MG63 (cell line): ENCODE measurements at regions not wholly inside any gene's neighbourhood (a gene's known extent, or its start where the extent isn't known, plus 50 kb on each side); places are given as distances from the start of the nearest gene placed in this dataset.

Source experiments
- DNase-seq: peaks from one replicate; pipeline ENCODE4 v3.0.0-alpha.2; 2020
- H3K27me3 ChIP-seq: fragments of 250-450 bp; sonication (Bioruptor Pico); 2 replicates; pipeline ENCODE4 v1.5.1; 2020; ENCODE audit warnings: mild to moderate bottlenecking, moderate library complexity
- H3K36me3 ChIP-seq: fragments of 250-450 bp; sonication (Bioruptor Pico); 2 replicates; pipeline ENCODE4 v1.5.1; 2020; ENCODE audit warnings: mild to moderate bottlenecking, moderate library complexity
- H3K4me3 ChIP-seq: fragments of 250-450 bp; sonication (Bioruptor Pico); 2 replicates; pipeline ENCODE4 v1.5.1; 2020; ENCODE audit warnings: mild to moderate bottlenecking, moderate library complexity
- H3K9me3 ChIP-seq: fragments of 250-450 bp; sonication (Bioruptor Pico); 2 replicates; pipeline ENCODE4 v1.5.1; 2020; ENCODE audit warnings: mild to moderate bottlenecking, moderate library complexity

DNA sequence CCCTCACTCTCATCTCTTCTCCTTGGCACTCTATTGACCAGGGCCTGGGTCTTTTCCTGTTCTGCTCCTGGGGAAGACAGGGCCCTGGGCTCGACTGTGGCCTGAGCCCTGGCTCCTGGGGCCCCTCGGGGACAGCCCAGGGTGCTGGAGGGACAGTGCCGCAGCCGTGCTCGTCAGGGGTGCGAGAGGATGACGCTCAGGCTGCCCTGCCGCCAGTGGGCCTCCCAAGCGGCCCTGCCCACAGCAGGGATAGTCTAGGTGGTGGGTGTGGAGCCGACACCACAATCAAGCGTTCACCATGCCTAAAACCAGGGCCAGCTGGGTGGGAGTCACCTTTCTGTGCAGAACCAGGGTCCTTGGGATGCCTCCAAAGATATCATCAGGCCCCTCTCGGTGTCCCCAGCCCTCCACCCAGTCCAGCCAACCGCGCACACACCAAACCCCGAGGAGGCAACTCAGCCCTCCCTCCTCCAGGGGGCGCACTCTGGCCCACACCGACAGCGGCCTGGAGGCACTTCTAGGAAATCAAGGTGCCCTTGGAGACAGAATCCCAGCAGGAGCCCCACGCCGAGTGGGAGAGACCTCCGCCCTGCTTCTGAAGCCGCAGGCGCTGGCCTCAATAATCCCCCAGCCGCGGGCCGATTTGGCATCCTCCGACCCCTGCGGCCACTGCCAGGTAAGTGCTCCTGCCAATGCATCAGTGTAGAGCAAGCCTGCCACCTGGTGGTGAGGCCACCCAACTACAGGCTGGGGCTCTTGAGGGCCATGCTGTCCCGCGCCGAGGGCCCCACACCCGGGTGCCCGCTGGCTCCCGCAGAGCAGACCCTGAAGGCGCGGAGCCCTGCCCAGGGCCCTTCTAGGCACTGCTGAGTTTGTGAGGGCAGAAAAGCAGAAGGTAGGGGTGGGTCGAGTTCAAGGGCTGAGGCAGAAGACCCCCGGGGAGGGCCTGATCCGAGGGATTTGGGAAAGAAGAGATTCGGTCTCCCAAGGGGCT lies 496.4 kb downstream of the BUD13 start:
- peak; percentile 64 for DNase-seq
- H3K36me3 ChIP-seq = no peaks in the 10 kb centered on the region

DNA sequence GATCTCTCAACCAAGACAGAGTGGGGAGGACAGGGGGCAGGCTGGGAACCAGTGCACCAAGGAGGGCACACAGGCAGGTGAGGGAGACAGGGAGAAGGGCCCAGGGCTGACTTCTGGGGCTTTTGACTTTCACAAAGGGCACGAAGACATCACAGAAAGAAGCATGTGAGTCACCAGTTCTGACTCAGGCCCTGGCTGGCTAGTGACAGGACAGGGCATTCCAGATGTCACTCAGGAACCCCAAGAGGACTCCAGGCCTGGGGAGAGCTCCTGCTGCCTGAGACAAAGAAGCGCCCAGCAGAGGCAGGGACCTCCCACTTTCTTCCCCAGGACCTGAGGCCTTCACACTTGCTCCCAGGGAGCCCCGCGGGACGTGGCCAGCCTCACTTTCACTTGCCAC lies 497.2 kb downstream of the BUD13 start:
- Histone ChIP-seq H3K4me3 (no peak overlapping the region), H3K36me3 (no peaks in the 10 kb centered on the region), H3K27me3 (no peaks in the 10 kb centered on the region), H3K9me3 (no peaks in the 10 kb centered on the region)
- DNase-seq = peak; percentile 46

More for the DNA sequence above, 496.4 kb downstream of the BUD13 start:
- Histone ChIP-seq H3K4me3 (peak overlapping the region; percentile 32), H3K9me3 (no peaks in the 10 kb centered on the region), H3K27me3 (no peaks in the 10 kb centered on the region)

DNA sequence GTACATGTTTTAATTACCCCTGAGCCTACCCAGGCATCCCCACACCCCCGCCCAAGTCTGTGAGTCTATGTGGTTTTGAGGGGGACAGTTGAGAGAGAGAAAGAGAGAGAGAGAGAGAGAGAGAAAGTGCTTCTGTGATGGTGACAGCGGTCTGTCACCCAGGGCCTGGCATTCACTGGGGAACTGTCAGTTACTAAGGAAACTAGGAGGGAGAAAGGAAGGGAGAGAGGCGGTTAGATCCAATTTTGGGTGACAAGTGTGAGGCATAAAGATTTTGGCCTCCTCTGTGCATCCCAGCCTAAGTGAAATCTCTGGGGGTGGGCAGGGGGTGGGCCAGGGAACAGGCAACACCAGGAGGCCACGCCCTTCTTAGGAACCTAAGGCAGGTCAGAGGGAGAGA lies 498.3 kb downstream of the BUD13 start:
- Histone ChIP-seq H3K9me3 (no peaks in the 10 kb centered on the region), H3K27me3 (no peaks in the 10 kb centered on the region), H3K36me3 (no peaks in the 10 kb centered on the region), H3K4me3 (no peak overlapping the region)
- no peak for DNase-seq

DNA sequence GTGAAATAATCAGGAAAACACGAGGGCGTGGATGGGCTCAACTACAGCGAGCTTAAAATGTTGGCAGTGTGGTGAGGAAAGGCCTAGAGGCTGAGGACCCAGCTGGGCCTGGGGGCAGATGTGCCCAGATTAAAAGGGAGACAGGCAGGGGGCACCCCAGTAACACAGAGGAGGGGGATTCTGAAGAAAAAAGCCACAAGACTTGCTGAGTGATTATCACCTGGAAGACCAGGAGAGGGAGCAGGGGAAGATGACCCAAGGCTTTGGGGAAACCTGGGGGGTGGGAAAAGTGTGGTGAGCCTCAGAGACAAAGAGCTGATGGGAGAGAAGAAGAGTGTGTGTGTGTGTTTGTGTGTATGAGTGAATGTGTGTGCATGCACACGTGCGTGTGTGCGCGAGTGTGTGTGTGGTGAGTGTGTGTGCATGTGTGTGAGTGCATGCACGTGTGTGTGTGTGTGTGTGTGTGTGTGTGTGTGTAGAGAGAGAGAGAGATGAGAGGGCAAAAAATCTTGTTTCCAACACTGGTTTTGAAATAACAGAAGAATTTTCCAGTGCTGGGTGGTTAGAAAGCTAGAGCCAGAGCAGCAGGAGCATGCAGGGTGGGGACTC lies 500.5 kb downstream of the BUD13 start:
- Histone ChIP-seq H3K27me3 (no peaks in the 10 kb centered on the region), H3K4me3 (no peak overlapping the region), H3K9me3 (no peaks in the 10 kb centered on the region), H3K36me3 (no peaks in the 10 kb centered on the region)
- DNase-seq = no peak

DNA sequence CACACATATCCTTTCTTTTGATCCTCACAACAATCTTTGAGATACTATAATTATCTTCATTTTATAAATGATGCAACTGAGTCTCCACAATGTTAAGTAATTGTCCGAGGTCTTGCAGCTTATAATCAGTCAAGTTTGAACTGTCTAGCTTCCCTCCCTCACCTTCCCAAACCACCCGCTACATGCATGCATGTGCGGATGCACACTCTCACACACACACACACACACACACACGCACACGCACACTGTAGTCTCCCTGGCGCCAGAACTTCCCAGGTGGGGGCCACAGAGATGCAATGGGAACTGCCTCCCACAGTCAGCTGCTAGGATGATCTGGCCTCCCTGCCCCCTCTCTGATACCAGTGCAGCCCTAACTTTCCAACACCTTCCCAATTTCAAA lies 501.3 kb downstream of the BUD13 start:
- Histone ChIP-seq H3K9me3 (no peaks in the 10 kb centered on the region), H3K27me3 (no peaks in the 10 kb centered on the region), H3K4me3 (no peak overlapping the region), H3K36me3 (no peaks in the 10 kb centered on the region)
- no peak for DNase-seq

DNA sequence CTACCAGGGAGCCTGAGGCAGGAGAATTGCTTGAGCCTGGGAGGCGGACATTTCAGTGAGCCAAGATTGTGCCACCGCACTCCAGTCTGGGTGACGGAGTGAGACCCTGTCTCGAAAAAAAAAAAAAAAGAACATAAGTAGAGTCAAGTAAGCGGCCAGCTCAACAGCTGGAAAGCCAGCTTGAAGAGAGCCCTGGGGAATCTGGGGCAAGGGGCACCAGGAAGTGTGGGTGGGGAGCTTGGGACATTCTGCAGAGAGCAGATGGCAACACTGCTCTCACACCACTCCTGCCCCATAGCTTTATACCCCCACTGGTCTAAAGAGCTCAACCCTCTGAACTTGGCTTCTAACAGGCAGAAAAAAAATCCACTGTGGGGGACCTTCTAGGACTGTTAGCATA lies 505.6 kb downstream of the BUD13 start:
- DNase-seq = no peak
- Histone ChIP-seq H3K27me3 (no peaks in the 10 kb centered on the region), H3K36me3 (no peaks in the 10 kb centered on the region), H3K4me3 (no peak overlapping the region), H3K9me3 (no peaks in the 10 kb centered on the region)

DNA sequence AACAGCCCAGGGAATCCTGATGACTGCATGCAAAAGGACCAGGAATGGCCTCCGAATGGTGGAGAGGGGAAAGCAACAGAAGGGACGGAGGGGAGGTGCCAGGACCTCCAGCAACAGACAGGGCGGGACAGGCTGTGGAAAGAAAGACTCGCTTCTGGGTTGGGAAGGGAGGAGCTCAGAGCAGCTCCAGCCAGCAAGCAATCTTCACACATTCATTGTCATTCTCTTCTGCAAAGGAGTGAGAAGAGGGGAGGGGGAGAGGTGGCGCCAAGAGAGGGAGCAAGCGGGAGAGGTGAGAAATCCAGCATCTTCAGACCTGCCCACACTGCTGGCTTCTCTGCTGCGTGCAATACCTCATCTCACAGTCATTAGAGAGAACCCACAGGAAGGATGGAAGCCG lies 509.0 kb downstream of the BUD13 start:
- Histone ChIP-seq H3K36me3 (no peaks in the 10 kb centered on the region), H3K27me3 (no peaks in the 10 kb centered on the region), H3K9me3 (no peaks in the 10 kb centered on the region), H3K4me3 (no peak overlapping the region)
- no peak for DNase-seq

DNA sequence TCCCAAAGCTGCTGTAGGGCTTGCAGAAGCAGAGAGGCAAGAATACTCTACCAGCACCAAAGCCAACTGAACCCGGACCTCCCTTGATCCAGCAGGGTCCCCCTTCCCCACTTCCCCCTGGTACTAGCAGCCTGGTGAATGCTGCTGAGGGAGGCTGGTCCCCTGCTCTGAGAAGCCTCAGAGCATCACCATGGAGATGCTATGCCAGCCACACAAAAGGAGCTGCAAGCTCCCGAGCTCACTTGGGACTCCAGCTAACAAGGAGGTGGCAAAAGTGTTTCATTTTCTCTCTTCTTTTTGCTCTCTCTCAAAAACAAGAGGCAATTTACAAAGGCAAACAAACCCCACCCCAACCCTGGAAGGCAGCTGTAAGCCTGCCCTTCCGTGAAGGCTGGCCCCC lies 509.8 kb downstream of the BUD13 start:
- Histone ChIP-seq H3K36me3 (no peaks in the 10 kb centered on the region), H3K9me3 (no peaks in the 10 kb centered on the region), H3K4me3 (no peak overlapping the region), H3K27me3 (no peaks in the 10 kb centered on the region)
- no peak for DNase-seq

DNA sequence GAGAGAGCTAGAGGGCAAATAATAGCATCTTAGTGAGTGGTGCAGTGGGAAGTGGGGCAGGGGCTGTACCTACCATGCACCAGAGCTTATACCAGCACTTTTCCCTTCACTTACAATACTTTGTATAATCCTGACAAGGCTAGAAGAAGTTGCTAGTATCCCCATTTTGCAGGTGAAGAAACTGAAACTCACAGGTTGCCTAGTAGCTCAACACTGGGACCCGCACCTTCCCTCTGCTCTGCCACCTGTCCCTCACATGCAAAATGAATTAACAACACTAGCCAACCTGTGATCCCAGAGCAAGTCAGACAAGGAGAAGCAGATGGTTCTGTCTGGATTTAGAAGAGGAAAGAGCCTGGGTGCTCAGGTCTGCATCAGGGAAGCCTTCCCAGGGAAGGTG lies 510.4 kb downstream of the BUD13 start:
- Histone ChIP-seq H3K4me3 (no peak overlapping the region), H3K27me3 (no peaks in the 10 kb centered on the region), H3K9me3 (no peaks in the 10 kb centered on the region), H3K36me3 (no peaks in the 10 kb centered on the region)
- DNase-seq = no peak

DNA sequence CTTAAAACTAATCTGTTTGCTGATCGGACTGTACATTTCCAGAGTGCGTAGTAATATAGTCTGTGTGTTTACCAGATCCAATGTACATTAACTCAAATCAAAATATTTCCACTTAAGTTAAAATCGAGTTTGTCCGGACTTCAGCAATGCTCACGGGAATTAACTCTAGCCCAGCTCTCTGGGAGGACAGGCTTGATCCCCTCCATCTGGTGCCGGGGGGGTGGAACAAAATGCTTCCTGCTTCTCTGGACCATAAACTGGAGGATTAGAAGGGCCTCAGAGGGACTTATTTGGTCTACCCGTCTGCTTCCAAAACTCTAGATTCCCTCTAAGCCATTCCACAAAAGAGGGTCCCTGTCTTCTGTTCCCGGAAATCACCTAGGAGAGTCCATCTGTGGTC lies 511.2 kb downstream of the BUD13 start:
- Histone ChIP-seq H3K9me3 (no peaks in the 10 kb centered on the region), H3K27me3 (no peaks in the 10 kb centered on the region), H3K36me3 (no peaks in the 10 kb centered on the region), H3K4me3 (no peak overlapping the region)
- DNase-seq = no peak

DNA sequence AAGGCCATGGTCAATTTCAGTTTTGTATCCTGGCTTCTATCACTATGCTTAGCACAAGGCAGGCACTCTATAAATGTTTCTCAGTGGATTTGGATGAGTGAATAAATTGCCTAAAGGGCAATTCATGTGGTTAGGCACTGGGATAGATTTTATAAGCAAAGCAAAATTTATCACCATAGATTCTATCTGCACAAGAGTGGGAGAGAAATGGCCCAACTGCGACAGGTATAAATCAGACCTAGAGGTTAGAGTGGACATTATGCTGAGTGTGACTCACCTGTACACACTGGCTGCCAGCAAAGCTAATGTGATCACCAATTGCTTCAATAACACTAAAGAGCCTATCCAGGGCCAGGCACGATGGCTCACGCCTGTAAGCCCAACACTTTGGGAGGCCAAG lies 514.0 kb downstream of the BUD13 start:
- Histone ChIP-seq H3K27me3 (no peaks in the 10 kb centered on the region), H3K4me3 (no peak overlapping the region), H3K9me3 (no peaks in the 10 kb centered on the region), H3K36me3 (no peaks in the 10 kb centered on the region)
- DNase-seq = no peak

DNA sequence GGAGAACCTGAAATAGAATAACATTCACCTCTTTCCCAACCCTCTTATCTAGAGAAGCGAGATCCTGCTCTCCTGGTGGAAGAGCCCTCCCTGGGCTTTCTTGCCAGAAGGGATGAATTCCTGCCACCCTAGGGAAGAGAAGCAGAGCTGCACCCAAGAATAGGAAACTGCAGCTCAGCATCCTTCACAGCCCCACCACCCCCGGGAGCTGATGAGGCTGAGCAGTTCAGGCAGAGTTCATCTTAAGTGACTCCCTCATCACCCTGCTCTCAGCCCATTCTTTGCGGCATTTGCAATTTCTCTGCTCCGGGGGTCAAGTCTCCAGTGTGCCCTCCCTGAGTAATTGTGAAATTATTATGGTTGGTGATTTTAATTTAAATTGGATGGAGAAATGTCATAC lies 514.9 kb downstream of the BUD13 start:
- H3K36me3 ChIP-seq = no peaks in the 10 kb centered on the region
- no peak for DNase-seq
- H3K9me3 ChIP-seq = no peaks in the 10 kb centered on the region
- H3K27me3 ChIP-seq = no peaks in the 10 kb centered on the region
- no peak overlapping the region for H3K4me3 ChIP-seq

DNA sequence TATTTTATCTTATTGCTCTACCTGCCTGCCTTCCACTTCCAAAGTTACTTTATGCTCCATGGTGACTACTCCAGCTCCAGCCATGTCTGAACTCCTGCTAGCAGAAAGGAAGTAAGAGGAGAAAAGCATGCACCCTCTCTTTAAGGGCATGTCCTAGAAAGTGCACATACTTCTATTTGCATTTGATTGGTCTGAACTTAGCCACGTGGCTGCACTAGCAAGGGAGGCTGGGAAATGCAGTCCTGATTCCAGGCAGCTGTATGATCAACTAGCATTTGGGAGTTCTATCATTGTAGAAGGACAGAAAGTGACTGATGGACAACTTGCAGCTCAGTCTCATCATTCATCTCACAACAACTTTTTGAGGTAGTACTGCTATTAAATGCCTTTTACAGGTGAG lies 515.7 kb downstream of the BUD13 start:
- H3K9me3 ChIP-seq = no peaks in the 10 kb centered on the region
- DNase-seq = no peak
- no peaks in the 10 kb centered on the region for H3K27me3 ChIP-seq
- H3K36me3 ChIP-seq = no peaks in the 10 kb centered on the region
- no peak overlapping the region for H3K4me3 ChIP-seq

DNA sequence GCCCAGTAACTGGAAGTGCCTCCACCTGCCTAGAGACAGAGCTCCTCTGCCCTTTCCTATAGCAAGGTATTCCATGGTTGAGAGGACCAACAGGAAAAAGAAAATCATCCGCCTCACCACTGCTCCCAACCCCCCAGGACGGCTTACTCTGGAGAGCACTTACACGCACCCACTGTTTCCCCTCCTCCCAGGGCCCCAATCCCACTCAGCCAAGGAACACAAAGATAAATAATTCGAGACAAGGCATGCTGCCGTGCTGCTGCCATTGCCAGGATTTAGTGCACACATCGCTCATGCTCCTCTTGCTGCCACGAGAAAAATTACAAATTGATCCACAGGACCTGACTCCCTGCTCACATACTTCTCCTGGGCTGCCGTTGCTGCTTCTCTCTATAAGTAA lies 516.6 kb downstream of the BUD13 start:
- no peak for DNase-seq
- Histone ChIP-seq H3K4me3 (no peak overlapping the region), H3K27me3 (no peaks in the 10 kb centered on the region), H3K9me3 (no peaks in the 10 kb centered on the region), H3K36me3 (no peaks in the 10 kb centered on the region)

DNA sequence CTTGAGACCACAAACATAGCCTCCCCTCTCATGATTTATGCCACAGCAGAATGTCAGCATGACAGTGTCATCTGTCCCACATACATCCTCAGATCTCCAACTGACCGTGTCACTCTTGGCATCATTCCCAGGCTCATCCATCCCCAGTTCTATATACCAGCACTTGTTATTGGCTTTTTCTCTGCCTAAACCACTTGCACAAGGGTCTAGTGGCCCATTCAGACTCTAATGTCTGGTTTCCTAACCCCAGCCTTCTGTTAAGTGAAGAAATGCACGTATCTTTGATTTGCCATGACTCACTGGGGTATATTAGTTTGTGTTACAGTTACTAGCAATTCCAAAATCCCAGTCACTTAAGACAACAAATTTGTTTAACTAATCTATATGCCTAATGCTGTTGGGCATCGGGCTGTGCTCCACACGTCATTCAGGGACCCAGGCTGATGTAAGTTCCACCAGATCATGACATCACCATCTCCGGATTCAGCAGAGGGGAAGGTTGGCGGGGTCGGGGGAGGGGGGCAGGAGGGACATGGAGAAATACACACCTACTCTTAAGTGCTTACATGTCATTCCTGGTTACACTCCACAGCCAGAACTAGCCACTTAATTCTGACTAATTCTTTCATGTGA lies 517.4 kb downstream of the BUD13 start:
- DNase-seq = no peak
- no peak overlapping the region for H3K4me3 ChIP-seq
- no peaks in the 10 kb centered on the region for H3K9me3 ChIP-seq
- H3K27me3 ChIP-seq = no peaks in the 10 kb centered on the region
- no peaks in the 10 kb centered on the region for H3K36me3 ChIP-seq

DNA sequence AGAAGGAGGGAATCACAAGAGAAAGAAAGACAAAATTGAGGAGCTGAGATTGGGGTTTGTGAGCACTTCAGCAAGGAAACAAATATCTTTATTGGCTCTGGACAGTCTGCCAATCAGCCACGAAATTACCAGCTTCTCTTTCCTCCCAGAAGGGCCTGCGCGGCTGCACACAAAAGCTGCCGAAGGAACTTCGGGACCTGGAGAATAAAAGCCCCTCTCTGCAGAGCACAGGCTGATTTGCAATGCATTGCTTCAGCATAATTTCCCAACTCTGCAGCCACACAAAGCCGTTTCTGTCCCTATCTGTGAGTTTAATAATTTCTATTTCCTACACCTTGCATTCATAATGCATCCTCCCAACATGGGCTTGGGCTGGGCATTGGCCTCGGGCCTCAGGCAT lies 522.6 kb downstream of the BUD13 start:
- Histone ChIP-seq H3K27me3 (no peaks in the 10 kb centered on the region), H3K9me3 (no peaks in the 10 kb centered on the region), H3K4me3 (no peak overlapping the region), H3K36me3 (no peaks in the 10 kb centered on the region)
- DNase-seq = no peak

DNA sequence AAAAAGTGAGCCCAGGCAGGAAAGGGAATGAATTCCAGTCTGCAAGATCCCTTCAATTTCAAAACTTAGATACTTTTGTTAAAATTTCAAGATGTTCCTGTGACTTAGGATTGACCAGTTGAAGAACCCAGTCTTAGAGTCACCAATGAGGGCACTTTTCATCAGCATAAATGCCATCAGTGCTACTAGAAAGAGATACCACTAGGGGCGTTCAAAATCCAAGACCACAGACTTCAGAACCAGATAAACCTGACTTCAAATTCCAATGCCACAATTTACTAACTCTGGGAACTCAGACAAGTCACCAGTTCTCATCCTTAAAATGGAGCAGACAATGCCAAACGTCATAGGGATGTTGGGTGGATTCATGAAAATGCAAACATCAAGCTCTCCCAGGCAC lies 523.2 kb downstream of the BUD13 start:
- Histone ChIP-seq H3K4me3 (no peak overlapping the region), H3K27me3 (no peaks in the 10 kb centered on the region), H3K9me3 (no peaks in the 10 kb centered on the region), H3K36me3 (no peaks in the 10 kb centered on the region)
- no peak for DNase-seq

DNA sequence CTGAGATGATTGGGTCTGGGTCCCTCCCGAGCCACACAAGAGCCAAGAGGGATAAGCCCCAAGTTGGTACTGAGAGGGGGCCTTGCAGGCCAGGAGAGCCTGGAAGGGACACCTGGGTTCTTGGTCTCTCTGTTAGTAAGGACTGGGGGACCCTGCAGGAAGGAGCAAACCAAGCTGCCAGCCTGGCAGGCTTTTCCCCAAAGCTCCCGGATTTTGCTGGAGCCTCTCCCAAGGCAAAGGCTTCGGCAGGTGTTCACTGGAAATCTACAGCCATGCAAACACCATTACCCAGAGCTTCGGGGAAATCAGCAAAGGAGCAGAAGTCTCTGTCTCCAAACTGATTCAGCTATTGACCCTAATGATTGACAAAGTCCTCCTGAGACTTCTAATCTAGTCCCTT lies 527.9 kb downstream of the BUD13 start:
- H3K27me3 ChIP-seq = no peaks in the 10 kb centered on the region
- H3K4me3 ChIP-seq = no peak overlapping the region
- H3K36me3 ChIP-seq = no peaks in the 10 kb centered on the region
- no peak for DNase-seq
- no peaks in the 10 kb centered on the region for H3K9me3 ChIP-seq
